ENCODE measurements at regions not wholly inside any gene's neighbourhood (a gene's known extent, or its start where the extent isn't known, plus 50 kb on each side); places are given as distances from the start of the nearest gene placed in this dataset.

GRCh38 chr9:26324786-26325443 lies 567.7 kb downstream of the CAAP1 start:
- TF ChIP-seq, protein P1, sequence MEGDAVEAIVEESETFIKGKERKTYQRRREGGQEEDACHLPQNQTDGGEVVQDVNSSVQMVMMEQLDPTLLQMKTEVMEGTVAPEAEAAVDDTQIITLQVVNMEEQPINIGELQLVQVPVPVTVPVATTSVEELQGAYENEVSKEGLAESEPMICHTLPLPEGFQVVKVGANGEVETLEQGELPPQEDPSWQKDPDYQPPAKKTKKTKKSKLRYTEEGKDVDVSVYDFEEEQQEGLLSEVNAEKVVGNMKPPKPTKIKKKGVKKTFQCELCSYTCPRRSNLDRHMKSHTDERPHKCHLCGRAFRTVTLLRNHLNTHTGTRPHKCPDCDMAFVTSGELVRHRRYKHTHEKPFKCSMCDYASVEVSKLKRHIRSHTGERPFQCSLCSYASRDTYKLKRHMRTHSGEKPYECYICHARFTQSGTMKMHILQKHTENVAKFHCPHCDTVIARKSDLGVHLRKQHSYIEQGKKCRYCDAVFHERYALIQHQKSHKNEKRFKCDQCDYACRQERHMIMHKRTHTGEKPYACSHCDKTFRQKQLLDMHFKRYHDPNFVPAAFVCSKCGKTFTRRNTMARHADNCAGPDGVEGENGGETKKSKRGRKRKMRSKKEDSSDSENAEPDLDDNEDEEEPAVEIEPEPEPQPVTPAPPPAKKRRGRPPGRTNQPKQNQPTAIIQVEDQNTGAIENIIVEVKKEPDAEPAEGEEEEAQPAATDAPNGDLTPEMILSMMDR (IDR thresholded peaks at IDR 0.05): no peak
- TF ChIP-seq POLR2AphosphoS5 (IDR thresholded peaks at IDR 0.05; ENCODE audit: low read depth, low read length) (no peak), TCF7L2 (IDR thresholded peaks at IDR 0.05; ENCODE audit: low read depth, low read length) (no peak), REST (IDR thresholded peaks at IDR 0.05; ENCODE audit: insufficient read depth in 1 of 2, low read depth in 2 of 2, low read length in 1 of 2) (no peak), SIN3A (IDR thresholded peaks at IDR 0.05; ENCODE audit: borderline replicate concordance, insufficient read depth, low read depth, low read length) (no peak)
